Lower leg skin (tissue), 3 donors: ENCODE measurements at regions not wholly inside any gene's neighbourhood (a gene's known extent, or its start where the extent isn't known, plus 50 kb on each side); places are given as distances from the start of the nearest gene placed in this dataset.

Experiments
- CTCF ChIP-seq, 3 donors: fragments of 450-650 bp; IDR thresholded peaks; one replicate each; pipeline ENCODE4 v1.5.1; 2016; ENCODE audit warnings: antibody characterized with exemption in 3 of 3, mild to moderate bottlenecking in 3 of 3, moderate library complexity in 2 of 3
- POLR2A ChIP-seq, 2 donors: fragments of 450-650 bp; IDR thresholded peaks; one replicate each; pipeline ENCODE4 v1.6.1; 2016 to 2017; ENCODE audit warnings: antibody characterized with exemption in 2 of 2, mild to moderate bottlenecking in 1 of 2, moderate library complexity in 1 of 2

- TF ChIP-seq POLR2A (IDR thresholded peaks at IDR 0.05) (no peak), CTCF (IDR thresholded peaks at IDR 0.05) (no peak)
Observed at GRCh38 chr11:116084511-116084910, 580.3 kb upstream of the CADM1 start.
